HG03025 (cell line): ENCODE measurements at regions not wholly inside any gene's neighbourhood (a gene's known extent, or its start where the extent isn't known, plus 50 kb on each side); places are given as distances from the start of the nearest gene placed in this dataset.

ENCODE experiments used
- ATAC-seq: cut with Tn5 transposase; IDR thresholded peaks from one replicate; pipeline ENCODE4 v1.9.1; 2021; ENCODE audit warnings: mild to moderate bottlenecking, moderate library complexity; ENCODE audit not compliant: unreplicated experiment, low FRiP score

GRCh38 chr3:102599819-102600576, 165.2 kb downstream of the ZPLD1 start:
- no peak for ATAC-seq

DNA sequence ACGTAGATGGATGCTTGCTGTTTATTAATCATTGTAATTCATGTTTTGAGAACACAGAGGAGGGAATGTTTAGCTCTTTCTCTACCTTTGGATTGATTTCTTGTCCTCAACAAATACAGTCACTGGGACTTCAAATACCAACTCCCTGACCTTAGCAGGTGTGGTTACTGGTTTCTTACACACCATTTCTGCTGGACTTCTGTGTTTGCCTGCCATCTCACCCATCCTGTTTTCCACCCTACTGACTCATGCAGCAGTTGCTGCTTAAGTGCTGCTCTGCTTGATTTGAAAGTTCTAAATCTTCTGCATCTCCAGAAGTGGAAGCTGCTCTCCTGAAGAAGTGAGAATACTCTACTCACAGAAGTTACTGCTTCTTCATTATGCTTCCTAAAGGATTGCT, 170.3 kb downstream of the ZPLD1 start:
- no peak for ATAC-seq

GRCh38 chr3:102608875-102609274, 174.1 kb downstream of the ZPLD1 start:
- ATAC-seq = no peak

- ATAC-seq = no peak
Measured at GRCh38 chr3:102614021-102614569, 179.3 kb downstream of the ZPLD1 start.

DNA sequence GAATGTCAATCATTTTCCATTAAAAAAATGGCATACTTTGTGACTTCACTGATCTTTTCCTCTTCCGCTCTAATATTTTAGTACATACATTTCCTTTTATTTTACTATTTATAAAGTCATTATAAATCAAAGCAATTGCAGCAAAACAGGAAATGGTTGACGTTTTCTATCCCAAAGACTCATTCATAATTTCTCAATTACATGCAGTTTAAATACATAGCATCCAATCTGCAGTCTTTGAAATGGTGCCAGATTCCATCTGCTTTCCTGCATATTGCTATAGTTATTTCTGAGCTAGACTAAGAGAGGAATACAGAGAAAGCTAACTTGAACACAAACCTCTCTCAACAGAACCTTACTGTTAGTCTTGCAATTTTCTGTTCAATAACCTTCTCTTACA, 179.8 kb downstream of the ZPLD1 start:
- no peak for ATAC-seq

- ATAC-seq = no peak
Measured at GRCh38 chr3:102617381-102617780, 182.6 kb downstream of the ZPLD1 start.

- no peak for ATAC-seq
Measured at GRCh38 chr3:102619361-102619760, 184.5 kb downstream of the ZPLD1 start.

- no peak for ATAC-seq
Measured at GRCh38 chr3:102629943-102630342, 195.1 kb downstream of the ZPLD1 start.

DNA sequence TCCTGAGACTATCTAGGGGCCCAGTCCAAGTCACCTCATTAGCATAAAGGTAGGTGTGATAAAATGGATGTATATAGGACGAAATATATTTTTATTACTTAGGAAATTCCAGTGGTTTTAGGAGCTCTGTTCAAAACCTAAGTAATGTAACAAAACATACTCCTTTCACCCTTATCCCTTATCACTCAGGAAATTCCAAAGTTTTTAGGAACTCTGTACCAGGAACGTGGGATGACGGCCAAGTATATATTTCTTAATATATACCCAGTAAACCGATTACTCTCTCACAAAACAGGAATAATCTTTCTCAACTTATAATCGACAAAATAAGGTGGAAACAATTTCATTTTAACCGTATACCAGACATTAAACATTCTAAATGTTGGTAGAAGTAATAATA, 195.7 kb downstream of the ZPLD1 start:
- ATAC-seq = no peak

DNA sequence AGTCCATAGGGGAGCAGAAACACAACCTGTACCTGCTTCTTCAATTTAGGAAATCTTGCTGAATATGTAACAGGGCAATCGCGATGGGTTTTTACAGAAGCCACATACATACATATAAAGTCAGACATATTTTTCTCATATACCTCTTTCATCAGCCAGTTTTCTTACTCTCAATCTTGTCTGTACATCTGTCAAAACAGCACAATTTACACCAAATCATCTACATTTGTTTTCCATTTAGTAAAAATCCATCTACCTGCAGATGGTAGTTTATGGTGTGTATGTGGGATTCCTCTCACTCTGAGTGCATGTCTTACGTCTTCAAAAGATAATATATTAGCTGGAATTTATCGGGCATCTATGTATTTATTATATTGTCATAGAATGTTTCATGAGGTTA, 208.7 kb downstream of the ZPLD1 start:
- ATAC-seq = no peak

DNA sequence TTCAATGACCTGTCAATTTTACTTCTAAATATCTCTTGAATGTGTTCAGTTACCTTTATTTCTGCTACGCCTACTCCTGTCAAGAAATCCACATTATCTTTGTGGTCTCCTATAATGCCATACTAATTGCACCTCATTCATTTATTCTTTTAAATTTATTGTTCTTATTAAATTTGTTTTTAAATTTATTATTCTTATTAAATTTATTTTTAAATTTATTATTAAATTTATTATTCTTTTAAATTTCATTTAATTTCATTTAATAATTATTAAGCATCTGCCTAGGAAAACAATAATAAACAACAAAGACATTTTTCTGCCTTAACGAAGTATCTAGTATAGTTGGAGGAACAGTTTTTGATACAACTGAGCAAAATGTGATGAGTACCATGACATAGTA, 211.7 kb downstream of the ZPLD1 start:
- no peak for ATAC-seq

- no peak for ATAC-seq
Measured at GRCh38 chr3:102660653-102661052, 225.8 kb downstream of the ZPLD1 start.

DNA sequence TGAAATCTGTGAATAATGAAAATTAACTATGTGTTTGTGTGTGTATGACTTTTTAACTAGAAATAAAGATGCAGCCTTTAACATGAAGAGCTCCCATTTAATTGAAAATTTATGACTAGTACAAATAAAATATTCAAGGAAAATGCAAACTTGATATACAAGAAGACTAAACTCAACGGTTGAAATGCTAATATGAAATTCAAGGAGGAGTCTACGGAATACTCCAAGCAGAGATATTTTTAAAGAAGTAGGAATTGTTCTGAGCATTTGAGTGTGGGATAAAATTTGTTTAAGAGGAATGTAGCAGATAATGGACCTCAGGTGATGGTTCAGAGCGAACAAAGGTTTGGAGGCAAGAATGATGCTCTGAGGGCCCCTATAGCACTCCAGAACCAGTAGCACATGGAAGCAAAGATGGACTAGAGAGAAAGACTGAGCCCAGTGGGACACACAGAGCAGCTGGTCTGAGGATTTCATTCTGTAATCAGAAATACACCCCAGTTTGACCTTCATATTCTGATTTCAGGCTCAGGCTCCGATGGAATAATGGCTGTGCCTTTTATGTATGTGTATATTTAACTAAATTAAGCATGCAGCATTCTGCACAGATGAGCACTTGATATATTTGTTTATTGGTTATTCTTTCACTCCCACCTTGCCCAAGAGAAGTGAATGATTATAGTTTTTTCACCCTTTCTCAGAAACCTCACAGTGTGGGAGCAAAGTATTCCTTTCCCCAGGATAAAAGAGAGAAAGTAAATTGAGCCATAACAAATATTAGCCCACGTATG, 227.1 kb downstream of the ZPLD1 start:
- ATAC-seq = no peak

- no peak for ATAC-seq
Measured at GRCh38 chr3:102662498-102662772, 227.6 kb downstream of the ZPLD1 start.

DNA sequence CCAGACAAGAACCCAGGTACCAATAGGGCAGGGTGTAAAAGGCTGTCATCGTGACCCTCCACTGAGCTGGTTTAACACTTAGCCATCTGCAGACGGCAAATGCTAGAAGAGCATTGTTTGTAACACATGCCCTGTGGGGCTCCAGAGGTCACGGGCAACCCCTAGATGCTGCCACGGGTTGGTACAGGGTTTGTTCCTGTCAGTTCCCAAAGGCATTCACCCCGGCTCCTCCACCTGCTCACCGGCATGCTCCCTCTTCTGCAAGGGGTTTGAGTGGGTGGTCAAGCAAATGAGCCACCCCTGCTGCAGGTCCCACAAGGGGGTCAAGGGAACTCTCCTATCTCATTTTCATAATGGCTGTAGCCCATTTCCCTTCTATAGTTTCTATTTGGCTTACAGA, 229.3 kb downstream of the ZPLD1 start:
- ATAC-seq = no peak

DNA sequence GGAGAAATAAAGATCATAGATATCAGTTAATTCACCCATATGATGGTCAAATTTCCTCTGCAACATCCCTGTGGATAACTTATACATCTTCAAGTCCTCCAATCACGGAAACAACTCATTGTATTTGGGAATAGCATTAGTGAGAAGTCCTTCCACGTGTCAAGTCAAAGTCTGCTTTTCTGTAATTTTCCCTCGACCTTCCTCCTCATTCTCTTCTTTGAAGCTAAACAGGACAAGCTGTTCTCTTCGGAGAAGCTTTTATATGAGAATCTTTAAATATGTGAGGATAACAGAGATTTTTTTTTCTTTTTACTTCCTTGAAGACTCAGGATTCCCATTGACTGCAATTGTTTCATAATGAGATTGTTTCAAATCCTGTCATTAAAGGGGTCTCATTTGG, 230.4 kb downstream of the ZPLD1 start:
- no peak for ATAC-seq

- no peak for ATAC-seq
Measured at GRCh38 chr3:102668247-102668646, 233.4 kb downstream of the ZPLD1 start.

- no peak for ATAC-seq
Measured at GRCh38 chr3:102670986-102671385, 236.2 kb downstream of the ZPLD1 start.

DNA sequence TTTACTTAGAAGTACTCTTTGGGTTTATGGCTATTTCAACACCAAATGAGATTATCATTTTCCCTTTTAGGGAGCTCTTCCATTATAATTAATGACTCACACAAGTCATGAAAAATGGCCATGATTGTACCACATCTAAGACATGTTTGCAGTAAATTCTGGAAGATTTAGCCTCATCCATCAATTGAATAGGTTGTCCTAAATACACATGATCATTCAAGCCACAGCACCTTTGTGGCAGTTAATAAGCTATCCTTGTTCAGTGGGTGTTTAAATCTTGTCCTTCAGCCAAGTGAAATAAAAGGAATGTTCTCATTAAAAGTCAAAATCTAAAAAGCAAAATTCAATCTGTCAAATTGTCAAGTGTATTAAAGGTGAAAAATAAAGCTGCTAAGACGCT, 237.5 kb downstream of the ZPLD1 start:
- ATAC-seq = no peak

GRCh38 chr3:102673271-102674115, 238.7 kb downstream of the ZPLD1 start:
- ATAC-seq = no peak

DNA sequence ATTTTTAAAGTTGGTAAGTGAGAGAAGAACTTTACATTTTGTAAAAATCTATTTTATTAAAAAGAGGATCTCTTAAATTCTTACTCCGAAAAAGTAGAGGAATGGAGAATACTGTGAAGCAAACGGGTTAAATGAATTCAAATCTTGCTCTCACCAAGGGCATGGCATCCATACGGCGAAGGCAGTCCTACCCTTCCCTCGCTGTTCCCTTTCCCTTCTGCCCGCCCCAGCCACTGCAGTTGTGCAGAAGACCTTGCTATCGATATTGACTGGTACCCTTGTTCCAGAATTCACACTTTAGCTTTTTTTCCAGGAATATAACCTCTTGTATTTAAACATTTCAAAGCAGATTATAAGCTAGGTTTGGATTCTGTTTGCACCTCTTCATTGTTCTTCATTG, 239.5 kb downstream of the ZPLD1 start:
- no peak for ATAC-seq
